ENCODE measurements at regions not wholly inside any gene's neighbourhood (a gene's known extent, or its start where the extent isn't known, plus 50 kb on each side); places are given as distances from the start of the nearest gene placed in this dataset.

DNA sequence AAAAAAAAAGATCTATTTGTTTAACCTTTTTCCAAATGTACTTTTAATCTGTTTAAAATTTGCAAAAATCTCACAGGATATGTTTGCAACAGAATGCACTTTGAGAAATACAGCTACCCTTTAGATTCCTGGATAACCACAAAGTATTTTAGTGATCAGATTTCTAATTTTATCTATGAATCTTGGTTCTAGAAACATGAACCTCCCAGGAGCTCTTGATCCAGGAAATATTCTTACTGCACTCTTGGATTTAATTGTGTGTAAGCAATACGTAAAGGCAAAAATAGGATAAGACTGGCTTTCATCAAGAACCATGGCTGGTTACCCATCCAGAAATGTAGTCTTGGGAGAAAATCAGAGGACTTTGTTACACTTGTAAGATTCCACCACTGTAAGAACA, 1581.8 kb upstream of the WWC1 start:
- 77 to 94% methylated on average over 1 of the region's 1 CpG for WGBS, 2 donors
- no peak for FAIRE-seq

DNA sequence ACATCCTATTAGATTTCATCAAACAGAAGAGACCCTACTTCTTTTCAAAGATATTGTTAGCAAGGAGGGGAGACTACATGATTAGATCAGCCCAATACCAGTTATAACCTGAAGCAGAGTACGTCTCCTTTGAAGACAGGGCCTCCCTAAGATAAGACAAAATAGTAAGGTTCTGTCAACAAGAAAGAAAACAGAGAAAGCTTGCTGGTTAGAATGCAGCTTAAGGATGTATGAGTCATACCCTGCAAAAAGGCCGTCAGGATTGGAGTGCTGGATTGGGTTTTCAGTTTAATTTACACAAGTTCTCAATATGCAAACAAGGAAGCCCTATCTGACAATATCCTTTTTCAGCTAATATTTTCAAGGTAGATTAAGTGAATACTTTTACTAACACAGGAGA, 1581.2 kb upstream of the WWC1 start:
- Histone ChIP-seq H3K4me3 (no peak overlapping the region), H3K27me3 (no peaks in the 10 kb centered on the region), H3K27ac (no peak overlapping the region), H3K9me3 (no peaks in the 10 kb centered on the region), H3K4me1 (no peaks in the 10 kb centered on the region), H3K36me3 (no peaks in the 10 kb centered on the region)
- no peak for FAIRE-seq
- peak in 1 of 4 donors; percentile 13 for ATAC-seq
- WGBS, 2 donors = 41 to 64% methylated on average over 2 of the region's 2 CpGs
- intact Hi-C loops (cut with DNase I) = no loop called here
- TF ChIP-seq, protein P1, sequence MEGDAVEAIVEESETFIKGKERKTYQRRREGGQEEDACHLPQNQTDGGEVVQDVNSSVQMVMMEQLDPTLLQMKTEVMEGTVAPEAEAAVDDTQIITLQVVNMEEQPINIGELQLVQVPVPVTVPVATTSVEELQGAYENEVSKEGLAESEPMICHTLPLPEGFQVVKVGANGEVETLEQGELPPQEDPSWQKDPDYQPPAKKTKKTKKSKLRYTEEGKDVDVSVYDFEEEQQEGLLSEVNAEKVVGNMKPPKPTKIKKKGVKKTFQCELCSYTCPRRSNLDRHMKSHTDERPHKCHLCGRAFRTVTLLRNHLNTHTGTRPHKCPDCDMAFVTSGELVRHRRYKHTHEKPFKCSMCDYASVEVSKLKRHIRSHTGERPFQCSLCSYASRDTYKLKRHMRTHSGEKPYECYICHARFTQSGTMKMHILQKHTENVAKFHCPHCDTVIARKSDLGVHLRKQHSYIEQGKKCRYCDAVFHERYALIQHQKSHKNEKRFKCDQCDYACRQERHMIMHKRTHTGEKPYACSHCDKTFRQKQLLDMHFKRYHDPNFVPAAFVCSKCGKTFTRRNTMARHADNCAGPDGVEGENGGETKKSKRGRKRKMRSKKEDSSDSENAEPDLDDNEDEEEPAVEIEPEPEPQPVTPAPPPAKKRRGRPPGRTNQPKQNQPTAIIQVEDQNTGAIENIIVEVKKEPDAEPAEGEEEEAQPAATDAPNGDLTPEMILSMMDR (IDR thresholded peaks at IDR 0.05) = no peak
- DNase-seq = no peak

More for the DNA sequence above, 1581.8 kb upstream of the WWC1 start:
- TF ChIP-seq, protein P1 (IDR thresholded peaks at IDR 0.05) = no peak
- Histone ChIP-seq H3K36me3 (no peaks in the 10 kb centered on the region), H3K9me3 (no peaks in the 10 kb centered on the region), H3K27ac (no peak overlapping the region), H3K27me3 (no peaks in the 10 kb centered on the region), H3K4me3 (no peak overlapping the region), H3K4me1 (no peaks in the 10 kb centered on the region)
- ATAC-seq (no peak), DNase-seq (no peak)
- intact Hi-C loops (cut with DNase I) = no loop called here

DNA sequence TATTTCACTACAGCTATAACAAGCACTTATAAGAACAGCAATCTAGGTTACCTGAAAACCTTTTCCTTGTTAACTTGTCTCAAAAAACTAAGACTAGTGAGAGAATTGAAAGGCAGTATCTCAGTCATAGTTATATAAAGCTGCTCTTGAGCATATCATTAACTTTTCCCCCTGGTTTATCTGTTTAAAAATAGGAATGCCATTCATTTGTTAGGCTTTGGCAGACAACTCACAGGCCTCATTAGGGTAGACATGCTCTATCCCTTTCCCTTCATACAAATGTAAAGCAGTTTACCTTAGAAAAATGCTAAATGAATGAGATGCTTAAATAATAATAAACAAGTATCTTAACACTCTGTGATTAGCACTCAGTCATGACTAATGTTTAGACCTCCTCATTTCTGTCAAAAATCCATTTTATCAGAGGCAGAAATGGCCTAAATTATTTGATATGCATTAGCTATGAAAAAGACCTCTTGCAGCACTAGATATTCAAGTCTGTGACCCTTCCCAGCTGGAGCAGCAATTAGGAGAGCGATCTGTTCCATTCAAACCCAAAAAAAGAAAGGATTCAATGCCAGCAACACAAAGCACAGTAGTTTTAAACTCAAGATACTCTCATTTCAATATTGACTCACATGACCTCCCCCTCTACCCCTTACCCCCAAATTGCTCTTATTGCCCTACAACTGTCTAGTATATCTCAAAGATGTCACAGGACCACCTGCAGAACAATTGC, 1578.8 kb upstream of the WWC1 start:
- intact Hi-C loops (cut with DNase I) = no loop called here
- ATAC-seq = no peak
- H3K9me3 ChIP-seq = no peaks in the 10 kb centered on the region
- FAIRE-seq = no peak
- no peak overlapping the region for H3K27ac ChIP-seq
- no peak for DNase-seq
- H3K4me1 ChIP-seq = no peaks in the 10 kb centered on the region
- no peaks in the 10 kb centered on the region for H3K27me3 ChIP-seq
- TF ChIP-seq, protein P1 (IDR thresholded peaks at IDR 0.05) = no peak
- H3K36me3 ChIP-seq = no peaks in the 10 kb centered on the region
- no peak overlapping the region for H3K4me3 ChIP-seq
- 89 to 91% methylated on average over 1 of the region's 1 CpG for WGBS, 2 donors

DNA sequence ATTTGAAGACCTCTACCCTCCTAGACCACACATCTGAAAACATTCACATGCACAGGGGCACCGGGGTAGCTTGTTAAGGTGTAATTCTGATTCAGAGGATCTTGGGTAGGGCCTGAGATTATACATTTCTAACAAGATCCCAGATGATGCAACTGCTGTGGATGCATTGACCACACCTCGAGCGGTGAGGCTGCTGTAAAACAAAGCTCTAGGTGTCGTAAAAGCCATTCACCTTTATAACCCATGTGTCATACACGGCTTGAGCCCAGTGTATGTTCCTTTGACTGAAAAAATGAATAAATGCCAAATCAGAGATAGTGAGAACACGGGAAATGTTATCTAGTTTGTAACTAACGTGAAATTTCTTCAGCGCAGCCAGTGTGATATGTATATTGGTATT, 1578.2 kb upstream of the WWC1 start:
- Histone ChIP-seq H3K9me3 (no peaks in the 10 kb centered on the region), H3K27me3 (no peaks in the 10 kb centered on the region), H3K36me3 (no peaks in the 10 kb centered on the region), H3K27ac (no peak overlapping the region), H3K4me3 (no peak overlapping the region), H3K4me1 (no peaks in the 10 kb centered on the region)
- FAIRE-seq (no peak), ATAC-seq (no peak), DNase-seq (no peak)
- TF ChIP-seq, protein P1 (IDR thresholded peaks at IDR 0.05) = no peak
- WGBS, 2 donors = 75 to 86% methylated on average over 8 of the region's 8 CpGs
- intact Hi-C loops (cut with DNase I) = no loop called here

DNA sequence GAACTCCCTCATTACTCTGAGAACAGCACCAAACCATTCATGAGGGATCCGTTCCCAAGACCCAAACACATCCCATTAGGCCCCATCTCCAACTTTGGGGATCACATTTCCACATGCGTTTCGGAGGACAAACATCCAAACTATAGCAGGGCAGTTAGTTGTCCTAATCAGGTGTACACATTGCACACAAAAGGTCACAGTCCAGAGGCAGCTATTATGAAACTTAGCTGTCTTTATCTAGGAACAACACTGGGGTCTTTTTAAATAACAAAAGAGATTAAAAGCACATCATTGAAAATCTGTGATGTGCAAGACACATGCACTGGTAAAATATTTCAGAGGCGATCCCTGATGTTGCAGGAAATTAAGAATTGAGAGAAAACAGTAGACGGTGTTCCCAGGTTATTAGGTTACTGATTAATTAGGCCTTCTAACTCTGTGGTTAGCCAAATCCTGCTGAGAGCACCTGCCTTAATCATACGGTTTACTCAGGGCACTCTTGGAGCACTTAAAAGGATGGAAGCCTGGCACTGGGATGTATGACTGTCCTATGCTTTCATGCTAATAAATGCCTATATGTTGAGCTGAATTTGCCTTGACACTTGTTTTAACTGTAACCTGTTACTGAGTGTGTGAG, 1574.5 kb upstream of the WWC1 start:
- WGBS, 2 donors = 27 to 31% methylated on average over 6 of the region's 6 CpGs
- no peaks in the 10 kb centered on the region for H3K9me3 ChIP-seq
- H3K36me3 ChIP-seq = no peaks in the 10 kb centered on the region
- peak in 1 of 4 donors; percentile 22 for ATAC-seq
- no peak for DNase-seq
- TF ChIP-seq, protein P1 (IDR thresholded peaks at IDR 0.05) = no peak
- no peaks in the 10 kb centered on the region for H3K4me1 ChIP-seq
- H3K27me3 ChIP-seq = no peaks in the 10 kb centered on the region
- intact Hi-C loops (cut with DNase I) = no loop called here
- H3K27ac ChIP-seq = no peak overlapping the region
- no peak overlapping the region for H3K4me3 ChIP-seq
- FAIRE-seq = no peak

Data from pancreas (tissue), 10 donors.